GM12864 (cell line): ENCODE measurements at regions not wholly inside any gene's neighbourhood (a gene's known extent, or its start where the extent isn't known, plus 50 kb on each side); places are given as distances from the start of the nearest gene placed in this dataset.

ENCODE experiments used
- DNase-seq: peaks from one replicate; pipeline ENCODE4 v3.0.0-alpha.2; 2011; ENCODE audit warnings: low read depth
- H3K4me3 ChIP-seq: 2 replicates; pipeline ENCODE4 v1.5.1; 2011; ENCODE audit warnings: mild to moderate bottlenecking, low read depth, low read length, control low read depth
- CTCF ChIP-seq: IDR thresholded peaks from 2 replicates; pipeline ENCODE4 v1.5.1; 2011; ENCODE audit warnings: low read depth, mild to moderate bottlenecking, moderate library complexity, low read length, control low read depth, inconsistent platforms; ENCODE audit errors: missing control alignments

- no peak overlapping the region for H3K4me3 ChIP-seq
- TF ChIP-seq CTCF: no peak
- DNase-seq: no peak
Measured at GRCh38 chr2:23219666-23220065, 165.3 kb upstream of the KLHL29 start.

DNA sequence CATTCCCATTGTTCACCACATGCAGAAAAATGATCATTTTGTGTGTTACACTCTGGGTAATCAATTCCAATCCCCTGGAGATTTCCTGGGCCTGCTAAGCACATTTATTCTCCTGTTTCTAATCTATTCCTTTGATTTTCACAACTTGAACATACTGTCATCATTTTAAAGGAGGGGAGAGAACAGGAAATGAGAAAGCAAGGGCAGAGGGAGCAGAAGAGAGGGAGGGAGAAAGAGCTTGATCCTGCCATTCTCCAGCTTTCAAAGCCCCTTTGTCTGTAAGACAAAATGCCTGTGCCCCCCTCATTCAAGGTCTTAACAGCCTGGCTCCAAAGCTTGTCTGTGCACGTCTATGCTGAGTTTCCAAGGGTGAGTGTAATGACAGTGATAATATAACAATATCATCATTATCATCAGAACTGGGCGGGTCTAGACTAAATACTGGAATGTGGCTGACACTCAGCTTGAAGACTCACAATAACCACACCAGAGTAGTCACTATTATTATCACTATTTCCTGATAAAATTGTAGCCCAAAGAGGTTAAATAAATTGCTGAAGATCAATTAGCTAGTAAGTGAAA lies 164.4 kb upstream of the KLHL29 start:
- TF ChIP-seq CTCF: no peak
- no peak for DNase-seq

GRCh38 chr2:23221236-23221635 lies 163.7 kb upstream of the KLHL29 start:
- DNase-seq: no peak
- no peak overlapping the region for H3K4me3 ChIP-seq
- TF ChIP-seq CTCF: no peak

More for the DNA sequence above, 164.4 kb upstream of the KLHL29 start:
- no peak overlapping the region for H3K4me3 ChIP-seq

DNA sequence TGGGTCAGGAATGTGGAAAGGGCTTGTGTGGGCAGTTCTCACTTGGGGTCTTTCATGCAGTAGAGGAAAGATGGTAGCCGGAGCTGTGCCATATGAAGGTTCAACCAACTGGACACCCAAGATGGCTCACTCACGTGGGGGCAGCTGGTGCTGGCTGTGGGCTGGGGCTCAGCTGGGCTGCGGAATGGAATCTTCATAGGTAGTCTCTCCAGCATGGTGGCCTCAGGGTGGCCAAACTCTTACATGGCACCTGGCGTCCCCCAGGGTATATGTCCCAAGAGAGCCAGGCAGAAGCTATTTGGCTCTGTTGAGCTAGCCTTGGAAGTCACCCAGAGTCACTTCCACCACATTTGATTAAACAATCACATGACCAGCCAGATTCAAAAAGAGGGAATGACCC lies 163.1 kb upstream of the KLHL29 start:
- TF ChIP-seq CTCF: no peak
- no peak overlapping the region for H3K4me3 ChIP-seq
- no peak for DNase-seq

GRCh38 chr2:23230885-23231284 lies 154.1 kb upstream of the KLHL29 start:
- DNase-seq: no peak
- TF ChIP-seq CTCF: no peak

DNA sequence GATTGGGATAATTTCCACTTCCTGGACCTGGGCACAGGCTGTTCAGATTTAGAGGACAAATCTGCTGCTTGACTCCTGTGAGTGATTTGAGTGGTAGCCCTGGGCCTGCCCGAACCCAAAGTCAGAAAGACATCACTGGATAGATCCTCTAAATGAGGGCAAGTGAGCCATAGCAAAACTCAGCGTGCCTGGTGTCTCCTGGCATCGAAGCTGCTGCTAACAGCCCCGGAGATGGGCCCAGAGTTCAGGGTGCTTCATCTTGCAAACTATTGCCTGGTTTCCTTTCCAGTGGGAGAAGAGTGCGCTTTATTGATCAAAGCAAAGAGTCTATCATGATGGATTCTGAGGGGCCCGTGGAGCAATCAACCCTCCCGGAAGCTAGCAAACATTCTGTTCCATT lies 153.1 kb upstream of the KLHL29 start:
- no peak for DNase-seq
- no peak for TF ChIP-seq CTCF
- H3K4me3 ChIP-seq: no peak overlapping the region

More at GRCh38 chr2:23230885-23231284, 154.1 kb upstream of the KLHL29 start:
- H3K4me3 ChIP-seq: no peak overlapping the region

DNA sequence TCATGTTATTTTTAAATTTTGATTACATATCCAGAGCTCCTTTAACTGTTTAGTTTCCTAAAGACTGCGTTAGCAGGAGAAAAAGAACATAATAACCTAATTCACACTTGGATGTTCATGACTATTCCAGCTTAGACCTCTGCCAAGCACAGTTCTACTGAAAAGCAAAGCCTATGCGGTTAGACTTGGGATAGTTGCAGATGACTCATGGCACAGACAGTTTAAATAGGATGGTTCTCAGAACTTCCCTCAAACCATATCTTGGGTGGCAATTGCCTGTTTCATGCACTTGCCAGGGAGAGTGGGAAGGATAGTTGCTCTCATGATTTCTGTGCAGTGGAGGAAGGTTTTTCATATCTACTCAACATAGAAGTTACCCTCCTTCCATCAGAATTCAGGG lies 149.7 kb upstream of the KLHL29 start:
- no peak for DNase-seq
- H3K4me3 ChIP-seq: no peak overlapping the region
- no peak for TF ChIP-seq CTCF
